Sigmoid colon (tissue), 4 donors: ENCODE measurements at regions not wholly inside any gene's neighbourhood (a gene's known extent, or its start where the extent isn't known, plus 50 kb on each side); places are given as distances from the start of the nearest gene placed in this dataset.

Experiments used
- CTCF ChIP-seq, 4 experiments: fragments of 450-650 bp in 3 of 4; fragments of 200-600 bp in 1 of 4; IDR thresholded peaks; one replicate each; pipeline ENCODE4 v1.5.1; 2016 to 2019; ENCODE audit warnings: antibody characterized with exemption in 4 of 4, mild to moderate bottlenecking in 3 of 4, moderate library complexity in 2 of 4
- POLR2AphosphoS5 ChIP-seq, 4 donors: sonication (generic); formaldehyde crosslinking; IDR thresholded peaks; one replicate each; pipeline ENCODE4 v1.6.1; 2017; ENCODE audit warnings: antibody characterized with exemption in 4 of 4

DNA sequence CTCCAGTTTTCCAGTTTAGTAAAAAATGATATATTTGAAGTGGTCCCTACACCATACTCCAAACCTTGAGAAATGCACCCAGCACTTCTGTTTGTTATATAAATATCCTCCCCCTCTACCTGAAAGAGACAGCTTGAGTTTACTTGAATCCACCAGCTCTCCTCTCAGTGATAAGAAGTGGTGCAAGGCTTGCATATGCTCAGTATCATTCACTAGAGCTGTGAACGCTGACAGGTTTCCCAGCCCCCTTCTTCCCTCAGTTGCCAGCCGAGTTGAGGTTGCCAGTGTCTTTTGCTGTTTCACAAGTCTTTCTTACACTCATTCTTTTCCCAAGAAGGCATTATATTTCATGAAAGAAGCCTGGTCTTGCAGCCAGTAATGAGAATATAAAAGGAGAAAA is 880.0 kb downstream of the LRRTM4 start:
- TF ChIP-seq CTCF (IDR thresholded peaks at IDR 0.05) (no peak), POLR2AphosphoS5 (IDR thresholded peaks at IDR 0.05) (no peak)
